ENCODE measurements at regions not wholly inside any gene's neighbourhood (a gene's known extent, or its start where the extent isn't known, plus 50 kb on each side); places are given as distances from the start of the nearest gene placed in this dataset.
"Not testable (repeated sequence)": the region's sequence is repeated elsewhere in the genome, so short reads cannot be mapped to it uniquely, and the experiment has no call there.

GRCh38 chr2:220782609-220783113 is 789.4 kb downstream of the EPHA4 start:
- no peak for DNase-seq (ENCODE audit: low read depth in 2 of 2)

- DNase-seq (ENCODE audit: low read depth in 2 of 2): no peak
Measured at GRCh38 chr2:220783671-220784070, 788.4 kb downstream of the EPHA4 start.

DNA sequence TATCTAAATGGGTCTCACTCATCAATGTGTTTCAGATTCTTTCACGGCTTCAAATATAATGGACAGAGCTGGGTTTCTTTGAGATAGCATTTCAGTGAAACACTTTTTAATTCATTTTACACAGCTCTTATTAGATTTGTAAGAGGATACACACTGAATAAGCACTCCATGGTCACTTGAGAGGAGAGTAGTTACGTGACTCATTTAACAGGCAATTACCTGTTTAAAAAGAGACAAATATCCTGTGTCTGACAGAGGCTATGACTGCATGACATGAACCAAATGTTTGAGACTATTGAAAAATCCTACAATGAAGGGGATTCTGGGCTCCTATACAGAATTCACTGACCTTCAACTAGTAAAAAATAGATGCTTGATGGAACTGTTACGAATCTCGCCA is 786.9 kb downstream of the EPHA4 start:
- no peak for DNase-seq (ENCODE audit: low read depth in 2 of 2)

DNA sequence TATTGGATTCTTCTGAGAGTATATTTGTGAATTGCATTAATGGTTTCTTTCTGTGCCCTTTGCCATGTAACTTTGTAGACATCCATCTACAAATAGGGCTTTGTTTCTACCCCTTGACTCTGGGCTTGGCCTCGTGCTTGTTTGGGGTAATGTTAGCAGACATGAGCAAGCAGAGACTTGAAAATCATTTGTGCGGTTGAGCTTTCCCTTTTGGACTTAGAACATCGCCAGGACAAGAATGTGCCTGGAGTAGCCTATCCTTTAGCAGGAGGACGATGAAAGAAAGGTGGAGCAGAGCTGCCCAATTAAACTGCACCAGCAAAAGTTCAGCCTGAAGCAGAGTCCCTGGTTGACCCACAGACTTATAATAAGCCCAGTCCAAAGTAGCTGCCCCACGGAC is 785.9 kb downstream of the EPHA4 start:
- no peak for DNase-seq (ENCODE audit: low read depth in 2 of 2)

- no peak for DNase-seq (ENCODE audit: low read depth in 2 of 2)
Measured at GRCh38 chr2:220787251-220787650, 784.9 kb downstream of the EPHA4 start.

- DNase-seq (ENCODE audit: low read depth in 2 of 2): no peak
Measured at GRCh38 chr2:220789961-220790360, 782.1 kb downstream of the EPHA4 start.

- no peak for DNase-seq (ENCODE audit: low read depth in 2 of 2)
Measured at GRCh38 chr2:220795705-220796104, 776.4 kb downstream of the EPHA4 start.

GRCh38 chr2:220811115-220811514 is 761.0 kb downstream of the EPHA4 start:
- DNase-seq (ENCODE audit: low read depth in 2 of 2): no peak

GRCh38 chr2:220811952-220812570 is 760.0 kb downstream of the EPHA4 start:
- no peak for DNase-seq (ENCODE audit: low read depth in 2 of 2)

DNA sequence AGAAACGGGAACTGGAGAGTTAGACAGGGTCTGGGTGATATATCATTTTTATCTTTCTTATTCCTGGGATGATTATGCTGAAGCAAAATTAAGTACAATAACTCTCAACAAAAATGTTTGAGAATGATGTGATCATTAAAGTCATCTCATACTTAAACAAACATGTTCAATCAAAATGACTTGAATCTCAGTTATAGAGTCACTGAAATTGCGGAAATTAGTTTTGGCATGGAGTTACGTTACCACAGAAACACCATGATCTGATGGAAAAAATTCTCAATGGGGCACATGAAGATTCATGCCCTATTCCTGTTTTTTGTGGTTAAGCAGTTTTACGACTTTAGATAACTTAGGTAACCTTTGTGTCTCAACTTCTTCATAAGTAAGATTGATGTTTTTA is 757.7 kb downstream of the EPHA4 start:
- no peak for DNase-seq (ENCODE audit: low read depth in 2 of 2)

DNA sequence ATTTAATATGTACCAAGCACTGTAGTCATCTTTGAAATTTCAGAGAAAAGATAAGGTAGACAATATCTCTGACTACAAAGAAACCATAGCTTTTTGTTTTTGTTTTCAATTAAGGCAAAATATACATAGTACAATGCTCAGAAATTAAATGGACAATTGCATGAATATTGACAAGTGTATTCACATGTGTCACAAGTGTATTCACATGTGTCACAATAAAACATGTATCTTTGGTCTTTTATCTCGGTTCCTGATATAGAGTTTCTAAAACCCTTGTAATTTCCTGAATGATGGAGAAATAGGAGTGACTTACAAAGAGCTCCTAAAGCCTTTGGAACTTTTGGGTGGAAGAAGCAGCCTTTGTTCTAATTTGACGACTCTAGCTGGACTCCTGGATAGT is 756.4 kb downstream of the EPHA4 start:
- no peak for DNase-seq (ENCODE audit: low read depth in 2 of 2)

DNA sequence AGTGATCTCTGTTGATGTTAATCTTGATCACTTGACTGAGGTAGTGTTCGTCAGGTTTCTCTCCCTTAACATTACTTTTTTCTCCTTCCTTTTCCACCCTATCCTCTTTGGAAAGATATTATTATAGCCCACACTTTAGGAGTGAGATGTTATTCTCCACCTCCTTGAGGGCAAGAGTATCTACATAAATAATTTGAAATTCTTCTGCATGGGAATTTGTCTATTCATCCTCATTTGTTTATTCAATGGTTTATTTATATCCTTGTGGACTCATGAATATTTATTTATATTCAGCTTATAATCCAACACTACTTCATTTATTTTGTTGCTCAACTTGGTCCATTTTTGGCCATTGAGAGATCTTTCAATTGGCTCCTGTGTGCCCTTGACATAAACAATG is 750.4 kb downstream of the EPHA4 start:
- no peak for DNase-seq (ENCODE audit: low read depth in 2 of 2)

GRCh38 chr2:220823590-220823989 is 748.5 kb downstream of the EPHA4 start:
- not testable (repeated sequence) for DNase-seq (ENCODE audit: low read depth in 2 of 2)

DNA sequence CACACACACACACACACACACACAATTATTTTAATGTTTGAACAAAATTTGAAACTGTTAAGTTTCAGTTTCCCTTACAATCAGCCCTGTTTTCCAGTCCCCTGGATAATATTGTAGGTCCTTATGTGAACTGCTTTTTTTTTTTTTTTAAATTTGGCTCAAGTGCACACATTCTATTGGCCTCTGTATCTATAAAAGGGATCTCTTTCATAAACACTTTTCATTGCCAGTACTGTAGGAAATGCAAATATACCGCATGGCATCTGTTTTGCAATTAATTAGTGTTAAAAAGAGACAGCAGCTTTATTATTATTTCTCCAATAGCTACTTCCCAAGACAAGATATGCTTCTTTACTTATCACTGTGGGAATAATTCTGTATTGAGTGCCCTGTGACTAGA is 738.7 kb downstream of the EPHA4 start:
- DNase-seq (ENCODE audit: low read depth in 2 of 2): no peak

GRCh38 chr2:220835583-220835982 is 736.5 kb downstream of the EPHA4 start:
- DNase-seq (ENCODE audit: low read depth in 2 of 2): no peak

- DNase-seq (ENCODE audit: low read depth in 2 of 2): no peak
Measured at GRCh38 chr2:220837226-220837625, 734.9 kb downstream of the EPHA4 start.

DNA sequence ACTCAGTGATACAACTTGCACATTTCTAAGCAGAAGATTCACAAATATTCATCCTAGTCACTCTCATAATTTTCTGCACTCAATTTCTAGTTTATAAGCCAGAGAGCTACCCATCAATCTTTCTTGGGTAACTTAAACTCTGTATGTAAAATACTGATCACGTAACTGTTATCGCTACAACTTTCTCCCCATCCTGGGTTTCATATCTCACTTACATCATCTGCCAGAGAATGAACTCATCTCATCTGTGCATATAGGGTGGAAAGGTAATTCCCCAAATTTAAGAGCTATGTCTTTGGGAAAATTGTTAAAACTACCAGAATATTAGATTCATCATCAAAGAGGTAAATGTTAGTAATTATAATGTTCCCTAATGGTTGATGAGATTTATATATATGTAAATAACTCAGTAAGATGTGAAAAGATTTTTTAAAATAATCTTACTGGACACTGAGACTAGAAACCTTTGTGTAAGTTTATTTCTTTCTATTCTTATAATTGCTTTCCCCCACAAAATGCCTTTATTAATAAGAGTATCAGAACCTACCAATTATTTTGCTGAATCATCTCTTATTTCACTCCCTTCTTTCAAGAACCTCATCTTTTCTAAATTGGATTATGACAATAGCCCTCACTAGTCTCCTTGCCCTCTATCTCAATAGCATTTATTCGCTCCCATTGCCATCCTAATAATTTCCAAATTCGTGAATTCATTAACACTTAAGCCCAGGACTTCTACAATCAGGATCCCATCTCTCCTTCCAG is 729.0 kb downstream of the EPHA4 start:
- DNase-seq (ENCODE audit: low read depth in 2 of 2): no peak

GRCh38 chr2:220845766-220846273 is 726.3 kb downstream of the EPHA4 start:
- DNase-seq (ENCODE audit: low read depth in 2 of 2): no peak

DNA sequence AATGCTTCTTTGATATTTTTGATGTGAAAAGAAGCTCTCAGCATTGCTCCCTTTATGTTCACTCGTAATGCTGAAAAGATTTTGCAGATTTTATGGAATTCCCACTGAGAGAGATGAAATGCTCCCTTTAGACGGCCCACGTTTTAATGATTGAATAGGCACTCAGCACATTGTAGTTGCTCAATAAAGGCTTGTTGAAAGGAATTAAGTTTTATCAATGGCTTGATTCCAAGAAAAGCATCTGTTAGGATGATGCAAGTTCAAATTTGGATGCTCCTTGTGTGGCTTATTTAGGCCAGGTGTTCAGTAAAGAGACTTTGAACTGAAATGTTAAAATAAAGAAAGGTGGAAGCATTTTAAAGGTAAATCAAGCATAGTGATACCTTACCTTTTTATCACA is 725.1 kb downstream of the EPHA4 start:
- DNase-seq (ENCODE audit: low read depth in 2 of 2): no peak

DNA sequence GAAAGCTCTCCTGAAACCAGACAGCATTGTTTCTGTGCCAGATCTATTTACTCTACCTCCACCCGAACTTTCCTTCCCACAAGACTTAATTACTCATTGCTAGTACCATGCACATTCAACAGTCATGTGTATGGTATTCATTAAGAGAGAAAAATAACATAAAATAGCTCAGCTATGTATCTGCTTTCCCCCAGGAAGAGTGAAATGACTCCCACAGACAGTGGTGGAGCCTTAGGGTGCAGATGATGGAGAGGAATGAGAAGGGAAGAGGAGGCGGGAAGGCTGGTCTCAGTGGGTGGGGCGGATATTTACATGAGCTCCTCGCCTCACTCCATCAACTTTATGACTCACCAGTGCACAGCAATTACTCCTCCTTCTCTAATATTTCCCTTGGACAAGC is 724.5 kb downstream of the EPHA4 start:
- no peak for DNase-seq (ENCODE audit: low read depth in 2 of 2)

DNA sequence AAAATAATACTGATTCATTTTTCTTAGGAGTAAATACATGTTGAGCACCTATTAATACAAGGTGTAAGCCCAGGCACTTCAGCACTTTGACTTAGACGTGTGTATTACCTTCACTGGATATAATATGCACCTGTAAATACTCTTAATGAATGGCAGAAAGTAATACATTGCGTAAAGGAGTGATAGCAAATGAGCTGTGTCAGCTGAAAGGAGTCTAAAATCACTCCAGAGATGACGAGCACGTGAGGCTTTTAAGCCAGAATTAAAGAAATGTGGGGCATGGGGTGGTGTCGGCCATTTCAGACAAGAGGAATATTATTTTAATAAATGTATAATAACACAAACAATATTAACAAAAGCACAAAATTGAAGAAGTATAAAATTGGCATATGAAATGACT is 722.7 kb downstream of the EPHA4 start:
- no peak for DNase-seq (ENCODE audit: low read depth in 2 of 2)

GRCh38 chr2:220850116-220850515 is 722.0 kb downstream of the EPHA4 start:
- DNase-seq (ENCODE audit: low read depth in 2 of 2): no peak

- DNase-seq (ENCODE audit: low read depth in 2 of 2): no peak
Measured at GRCh38 chr2:220855296-220855695, 716.8 kb downstream of the EPHA4 start.

Data from activated CD4-positive, alpha-beta T cell treated with anti-CD3 and anti-CD28 coated beads for 24 hours (primary cell).